Loucy (cell line): ENCODE measurements at regions not wholly inside any gene's neighbourhood (a gene's known extent, or its start where the extent isn't known, plus 50 kb on each side); places are given as distances from the start of the nearest gene placed in this dataset.

Source experiments
- H2AFZ ChIP-seq: fragments of 200-600 bp; sonication (generic); 2 replicates; pipeline ENCODE4 v1.6.0; 2016; ENCODE audit warnings: antibody characterized with exemption, mild to moderate bottlenecking, low read length, moderate library complexity
- H3F3A ChIP-seq: fragments of 200-600 bp; 2 replicates; pipeline ENCODE4 v1.6.0; 2016; ENCODE audit warnings: antibody characterized with exemption, low read depth, mild to moderate bottlenecking
- H3K27me3 ChIP-seq: fragments of 200-600 bp; sonication (generic); 2 replicates; pipeline ENCODE4 v1.6.1; 2014; ENCODE audit warnings: low read length, mild to moderate bottlenecking; ENCODE audit not compliant: insufficient read depth, poor library complexity, severe bottlenecking
- H3K36me3 ChIP-seq: fragments of 200-600 bp; sonication (generic); 2 replicates; pipeline ENCODE4 v1.6.1; 2016; ENCODE audit warnings: low read length; ENCODE audit not compliant: insufficient read depth
- H3K4me1 ChIP-seq: fragments of 200-600 bp; sonication (generic); 2 replicates; pipeline ENCODE4 v1.5.1; 2014; ENCODE audit warnings: low read length, mild to moderate bottlenecking; ENCODE audit not compliant: insufficient read depth, poor library complexity, severe bottlenecking
- H3K4me2 ChIP-seq: fragments of 200-600 bp; sonication (generic); 2 replicates; pipeline ENCODE4 v1.6.0; 2014; ENCODE audit warnings: antibody characterized with exemption, low read length, low read depth, mild to moderate bottlenecking; ENCODE audit not compliant: poor library complexity, severe bottlenecking
- H3K4me3 ChIP-seq: fragments of 200-600 bp; sonication (generic); 2 replicates; pipeline ENCODE4 v1.5.1; 2014; ENCODE audit warnings: low read length, mild to moderate bottlenecking, mixed read lengths; ENCODE audit not compliant: poor library complexity, severe bottlenecking
- H3K79me2 ChIP-seq: fragments of 200-600 bp; sonication (generic); 2 replicates; pipeline ENCODE4 v1.6.1; 2014; ENCODE audit warnings: low read length; ENCODE audit not compliant: insufficient read depth
- H3K9ac ChIP-seq: fragments of 200-600 bp; sonication (generic); 2 replicates; pipeline ENCODE4 v1.6.0; 2014; ENCODE audit warnings: mild to moderate bottlenecking, low read depth, low read length, moderate library complexity; ENCODE audit not compliant: poor library complexity, severe bottlenecking
- H3K9me2 ChIP-seq: fragments of 200-600 bp; sonication (generic); replicated peaks from 2 replicates; pipeline ENCODE4 v1.6.1; 2016; ENCODE audit warnings: low read depth, low read length, mixed read lengths
- H3K9me3 ChIP-seq: fragments of 200-600 bp; sonication (generic); 2 replicates; pipeline ENCODE4 v1.6.1; 2014; ENCODE audit warnings: mild to moderate bottlenecking, antibody characterized with exemption, low read length, low read depth; ENCODE audit not compliant: insufficient read depth
- H4K20me1 ChIP-seq: fragments of 200-600 bp; sonication (generic); 2 replicates; pipeline ENCODE4 v1.6.0; 2014; ENCODE audit warnings: antibody characterized with exemption, low read length, mild to moderate bottlenecking; ENCODE audit not compliant: insufficient read depth, poor library complexity, severe bottlenecking
- CTCF ChIP-seq: fragments of 200-600 bp; sonication (generic); conservative IDR thresholded peaks from 2 replicates; pipeline ENCODE4 v1.5.1; 2014; ENCODE audit warnings: mild to moderate bottlenecking, antibody characterized with exemption, low read length
- EZH2phosphoT487 ChIP-seq: fragments of 200-600 bp; IDR thresholded peaks from 2 replicates; pipeline ENCODE4 v1.6.1; 2018; ENCODE audit warnings: antibody characterized with exemption, mild to moderate bottlenecking, moderate library complexity, borderline replicate concordance

- H3K4me1 ChIP-seq, result no peaks in the 10 kb centered on the region
- TF ChIP-seq CTCF (no peak), EZH2phosphoT487 (no peak)
- H3K79me2 ChIP-seq, result no peaks in the 10 kb centered on the region
- H3K36me3 ChIP-seq, result no peaks in the 10 kb centered on the region
- no peaks in the 10 kb centered on the region for H3K9me2 ChIP-seq
- no peaks in the 10 kb centered on the region for H3F3A ChIP-seq
- H3K4me2 ChIP-seq, result no peak overlapping the region
- H3K27me3 ChIP-seq, result no peaks in the 10 kb centered on the region
- H4K20me1 ChIP-seq, result no peaks in the 10 kb centered on the region
- H3K4me3 ChIP-seq, result no peak overlapping the region
- no peaks in the 10 kb centered on the region for H3K9me3 ChIP-seq
- H2AFZ ChIP-seq, result no peak overlapping the region
- H3K9ac ChIP-seq, result no peak overlapping the region
Measured at GRCh38 chr18:40672590-40672989, 1282.4 kb upstream of the PIK3C3 start.

- no peaks in the 10 kb centered on the region for H4K20me1 ChIP-seq
- no peaks in the 10 kb centered on the region for H3K27me3 ChIP-seq
- no peaks in the 10 kb centered on the region for H3K9me3 ChIP-seq
- H3K9ac ChIP-seq, result no peak overlapping the region
- H3K4me3 ChIP-seq, result no peak overlapping the region
- TF ChIP-seq CTCF (no peak), EZH2phosphoT487 (no peak)
- no peaks in the 10 kb centered on the region for H3F3A ChIP-seq
- no peak overlapping the region for H3K4me2 ChIP-seq
- H3K4me1 ChIP-seq, result no peaks in the 10 kb centered on the region
- no peaks in the 10 kb centered on the region for H3K79me2 ChIP-seq
- H3K9me2 ChIP-seq, result no peaks in the 10 kb centered on the region
- H3K36me3 ChIP-seq, result no peaks in the 10 kb centered on the region
- H2AFZ ChIP-seq, result no peak overlapping the region
Measured at GRCh38 chr18:40670668-40671375, 1284.2 kb upstream of the PIK3C3 start.

- Histone ChIP-seq H3K9me2 (no peaks in the 10 kb centered on the region), H2AFZ (no peak overlapping the region), H3K79me2 (no peaks in the 10 kb centered on the region), H3K4me3 (no peak overlapping the region), H3K4me2 (no peak overlapping the region), H3K9me3 (no peaks in the 10 kb centered on the region), H3F3A (no peaks in the 10 kb centered on the region), H3K27me3 (no peaks in the 10 kb centered on the region), H3K4me1 (no peaks in the 10 kb centered on the region), H4K20me1 (no peaks in the 10 kb centered on the region), H3K9ac (no peak overlapping the region), H3K36me3 (no peaks in the 10 kb centered on the region)
- TF ChIP-seq CTCF (no peak), EZH2phosphoT487 (no peak)
Measured at GRCh38 chr18:40662898-40663437, 1292.1 kb upstream of the PIK3C3 start.
